Keratinocyte (primary cell): ENCODE measurements at regions not wholly inside any gene's neighbourhood (a gene's known extent, or its start where the extent isn't known, plus 50 kb on each side); places are given as distances from the start of the nearest gene placed in this dataset.
"Not testable (repeated sequence)": the region's sequence is repeated elsewhere in the genome, so short reads cannot be mapped to it uniquely, and the experiment has no call there.

ENCODE experiments used
- DNase-seq: peaks from one replicate; pipeline ENCODE4 v3.0.0-alpha.2; 2011; ENCODE audit warnings: low read depth, missing footprints, low spot score
- FAIRE-seq: peaks from 2 replicates; lab custom pipeline; 2011; peaks lifted over from hg19 to GRCh38; lab: Jason Lieb, UNC
- H2AFZ ChIP-seq: 2 replicates; pipeline ENCODE4 v1.6.0; 2012; ENCODE audit warnings: low read length, control low read depth, inconsistent platforms; ENCODE audit not compliant: control insufficient read depth
- H3K27ac ChIP-seq: 2 replicates; pipeline ENCODE4 v1.5.1; 2011; ENCODE audit warnings: low read length; ENCODE audit not compliant: control insufficient read depth, insufficient read depth
- H3K27me3 ChIP-seq: 3 replicates; pipeline ENCODE4 v1.6.0; 2011; ENCODE audit warnings: low read length; ENCODE audit not compliant: control insufficient read depth, insufficient read depth; ENCODE audit errors: extremely low read depth
- H3K36me3 ChIP-seq, 2 experiments: 2 replicates in 1 of 2; 3 replicates in 1 of 2; pipeline ENCODE4 v1.5.1; 2011; ENCODE audit warnings: low read length in 2 of 2, mild to moderate bottlenecking in 1 of 2; ENCODE audit not compliant: control insufficient read depth in 2 of 2, insufficient read depth in 2 of 2; ENCODE audit errors: extremely low read depth in 1 of 2
- H3K4me1 ChIP-seq: 3 replicates; pipeline ENCODE4 v1.5.1; 2011; ENCODE audit warnings: low read length; ENCODE audit not compliant: control insufficient read depth, insufficient read depth; ENCODE audit errors: extremely low read depth
- H3K4me2 ChIP-seq: 3 replicates; pipeline ENCODE4 v1.6.0; 2011; ENCODE audit warnings: low read depth, low read length; ENCODE audit not compliant: control insufficient read depth, insufficient read depth; ENCODE audit errors: extremely low read depth
- H3K4me3 ChIP-seq, 3 experiments: fragments of 200-600 bp in 1 of 3; sonication (generic) in 1 of 3; 2 replicates in 2 of 3; 3 replicates in 1 of 3; pipeline ENCODE4 v1.5.1; 2011 to 2016; ENCODE audit warnings: low read length in 3 of 3, mild to moderate bottlenecking in 3 of 3, control low read depth in 2 of 3, inconsistent platforms in 1 of 3, low read depth in 1 of 3, mixed read lengths in 1 of 3, mixed run types in 1 of 3, moderate library complexity in 1 of 3; ENCODE audit not compliant: control insufficient read depth in 2 of 3, insufficient read depth in 2 of 3; ENCODE audit errors: extremely low read depth in 1 of 3
- H3K79me2 ChIP-seq: 2 replicates; pipeline ENCODE4 v1.6.0; 2012; ENCODE audit warnings: low read length; ENCODE audit not compliant: control insufficient read depth, insufficient read depth
- H3K9ac ChIP-seq: 3 replicates; pipeline ENCODE4 v1.6.0; 2011; ENCODE audit warnings: low read length; ENCODE audit not compliant: control insufficient read depth, insufficient read depth; ENCODE audit errors: extremely low read depth
- H3K9me1 ChIP-seq: 3 replicates; pipeline ENCODE4 v1.6.0; 2011; ENCODE audit warnings: low read length; ENCODE audit not compliant: control insufficient read depth, insufficient read depth; ENCODE audit errors: extremely low read depth
- H3K9me3 ChIP-seq: 2 replicates; pipeline ENCODE4 v1.5.1; 2012; ENCODE audit warnings: low read depth, low read length; ENCODE audit not compliant: control insufficient read depth
- H4K20me1 ChIP-seq: 3 replicates; pipeline ENCODE4 v1.6.0; 2011; ENCODE audit warnings: low read length; ENCODE audit not compliant: control insufficient read depth, insufficient read depth; ENCODE audit errors: extremely low read depth
- dilution Hi-C: fragments of 300-500 bp; cut with MboI; formaldehyde crosslinking; loops from one replicate; pipeline ENCODE4 v1.7.0; 2020; ENCODE audit warnings: low sequenced_read_pairs; ENCODE audit not compliant: extremely low pct_ligation_motif_present

- H3K27ac ChIP-seq, H3K4me2 ChIP-seq, H3K27me3 ChIP-seq, FAIRE-seq, H3K36me3 ChIP-seq, H3K9me3 ChIP-seq, H3K4me1 ChIP-seq, H4K20me1 ChIP-seq, H3K9ac ChIP-seq, H3K79me2 ChIP-seq, H3K4me3 ChIP-seq, H3K9me1 ChIP-seq, dilution Hi-C loops, H2AFZ ChIP-seq, DNase-seq: not testable (repeated sequence)
These were observed 189.6 kb downstream of the KLRB1 start for GRCh38 chr12:9417947-9418668.

- H3K4me1 ChIP-seq, H3K27ac ChIP-seq, H3K9me3 ChIP-seq, H4K20me1 ChIP-seq, H3K79me2 ChIP-seq, H3K27me3 ChIP-seq, H2AFZ ChIP-seq, H3K4me2 ChIP-seq, H3K36me3 ChIP-seq, H3K9me1 ChIP-seq, FAIRE-seq, H3K4me3 ChIP-seq, dilution Hi-C loops, DNase-seq, H3K9ac ChIP-seq: not testable (repeated sequence)
These were observed 190.4 kb downstream of the KLRB1 start for GRCh38 chr12:9417341-9417740.

GRCh38 chr12:9416346-9416745 lies 191.4 kb downstream of the KLRB1 start:
- dilution Hi-C loops, H3K9me1 ChIP-seq, H3K9me3 ChIP-seq, DNase-seq, H3K4me1 ChIP-seq, H2AFZ ChIP-seq, H3K4me3 ChIP-seq, H3K79me2 ChIP-seq, H4K20me1 ChIP-seq, H3K36me3 ChIP-seq, H3K27me3 ChIP-seq, H3K27ac ChIP-seq, H3K9ac ChIP-seq, FAIRE-seq, H3K4me2 ChIP-seq: not testable (repeated sequence)

- H3K4me3 ChIP-seq, dilution Hi-C loops, H3K79me2 ChIP-seq, H3K4me1 ChIP-seq, H3K9me3 ChIP-seq, H3K9me1 ChIP-seq, H3K27ac ChIP-seq, H3K9ac ChIP-seq, H3K4me2 ChIP-seq, FAIRE-seq, H3K36me3 ChIP-seq, DNase-seq, H4K20me1 ChIP-seq, H2AFZ ChIP-seq, H3K27me3 ChIP-seq: not testable (repeated sequence)
These were observed 191.8 kb downstream of the KLRB1 start for GRCh38 chr12:9415898-9416297.

- H3K79me2 ChIP-seq, dilution Hi-C loops, H3K4me2 ChIP-seq, H3K27ac ChIP-seq, H3K36me3 ChIP-seq, H3K27me3 ChIP-seq, DNase-seq, FAIRE-seq, H3K4me1 ChIP-seq, H2AFZ ChIP-seq, H3K9ac ChIP-seq, H4K20me1 ChIP-seq, H3K9me3 ChIP-seq, H3K9me1 ChIP-seq, H3K4me3 ChIP-seq: not testable (repeated sequence)
These were observed 193.9 kb downstream of the KLRB1 start for GRCh38 chr12:9413862-9414261.
